ENCODE measurements at regions not wholly inside any gene's neighbourhood (a gene's known extent, or its start where the extent isn't known, plus 50 kb on each side); places are given as distances from the start of the nearest gene placed in this dataset.

DNA sequence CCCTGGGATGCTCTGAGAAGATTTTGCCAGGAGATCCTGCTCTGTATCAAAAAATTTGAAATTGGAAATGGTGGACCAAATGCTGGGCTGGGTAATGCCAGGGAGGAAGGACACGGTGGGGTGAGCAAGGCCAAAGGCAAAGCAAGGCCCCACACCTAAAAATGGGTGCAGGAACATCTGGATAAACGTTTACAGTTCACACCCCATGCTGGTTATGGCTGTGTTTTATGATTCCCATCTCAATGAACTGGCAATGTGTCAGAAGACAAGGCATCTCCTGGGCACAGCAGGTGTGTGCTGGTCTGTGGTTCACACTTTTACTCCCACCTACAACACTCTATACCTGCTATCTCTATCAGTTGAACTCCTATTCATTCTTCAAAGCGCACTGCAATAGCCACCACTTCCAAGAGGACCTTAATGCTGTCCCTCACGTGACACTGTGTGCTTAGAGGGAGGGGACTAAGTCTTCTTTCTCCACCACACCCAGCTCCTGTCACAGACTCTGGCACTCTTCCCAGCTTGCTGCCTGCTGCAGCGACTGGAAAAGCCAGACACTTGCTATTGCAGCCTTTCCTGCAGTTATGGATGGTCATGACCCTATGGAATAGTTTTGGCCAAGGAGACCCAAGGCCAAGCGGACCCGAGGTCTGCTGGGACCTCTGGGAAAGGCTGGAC, 277.5 kb downstream of the CTTN start:
- POLR2A ChIA-PET: no interaction called here
- peaks cover 54% of the 10 kb centered on the region for H3K9me3 ChIP-seq (ENCODE audit: control insufficient read depth, insufficient read depth, low read length)
- H3K4me3 ChIP-seq (ENCODE audit: low read depth, low read length): no peak overlapping the region
- H3K27ac ChIP-seq (ENCODE audit: low read depth, low read length): no peak overlapping the region
- DNase-seq (ENCODE audit: low read depth, low spot score): no peak
- TF ChIP-seq CTCF (IDR thresholded peaks at IDR 0.05; ENCODE audit: low read depth, low read length): no peak
- no peaks in the 10 kb centered on the region for H3K27me3 ChIP-seq (ENCODE audit: control insufficient read depth, insufficient read depth, low read length)
- CTCF ChIA-PET: no interaction called here

DNA sequence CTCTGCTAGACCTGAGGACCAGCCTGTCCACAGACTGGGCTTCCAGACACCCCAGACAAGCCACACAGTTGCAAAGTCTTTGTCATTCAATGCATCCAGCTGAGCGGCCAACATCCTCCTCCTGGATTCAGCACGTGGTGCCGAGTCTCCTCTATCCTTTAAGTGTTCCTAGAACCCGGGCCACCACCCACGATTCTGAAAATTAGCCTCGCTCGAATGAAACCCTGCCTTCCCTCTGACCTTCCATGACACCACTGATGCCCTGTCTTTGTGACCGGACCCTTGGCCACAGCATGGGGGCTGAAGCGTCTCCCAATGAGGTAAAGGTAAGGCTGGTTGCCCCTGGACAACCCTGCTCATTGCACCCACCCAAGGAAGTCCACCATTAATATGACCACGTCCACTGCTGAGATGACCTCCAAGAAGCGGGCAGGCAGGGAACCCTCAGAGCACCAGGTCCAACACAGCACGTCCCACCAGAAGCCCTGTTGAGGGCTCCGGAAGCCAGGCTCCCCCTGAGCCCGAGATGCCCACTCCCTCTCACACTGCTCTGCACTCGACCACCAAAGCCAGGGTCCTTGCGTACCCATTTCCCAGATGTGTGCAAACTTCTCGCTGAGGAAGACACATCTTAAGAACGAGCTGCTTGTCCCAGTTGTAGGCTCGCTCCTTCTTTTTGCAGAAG, 279.0 kb downstream of the CTTN start:
- CTCF ChIA-PET: no interaction called here
- Histone ChIP-seq H3K9me3 (ENCODE audit: control insufficient read depth, insufficient read depth, low read length) (peaks cover 57% of the 10 kb centered on the region), H3K4me3 (ENCODE audit: low read depth, low read length) (no peak overlapping the region), H3K27me3 (ENCODE audit: control insufficient read depth, insufficient read depth, low read length) (no peaks in the 10 kb centered on the region), H3K27ac (ENCODE audit: low read depth, low read length) (no peak overlapping the region)
- DNase-seq (ENCODE audit: low read depth, low spot score): no peak
- POLR2A ChIA-PET: no interaction called here
- TF ChIP-seq CTCF (IDR thresholded peaks at IDR 0.05; ENCODE audit: low read depth, low read length): no peak

DNA sequence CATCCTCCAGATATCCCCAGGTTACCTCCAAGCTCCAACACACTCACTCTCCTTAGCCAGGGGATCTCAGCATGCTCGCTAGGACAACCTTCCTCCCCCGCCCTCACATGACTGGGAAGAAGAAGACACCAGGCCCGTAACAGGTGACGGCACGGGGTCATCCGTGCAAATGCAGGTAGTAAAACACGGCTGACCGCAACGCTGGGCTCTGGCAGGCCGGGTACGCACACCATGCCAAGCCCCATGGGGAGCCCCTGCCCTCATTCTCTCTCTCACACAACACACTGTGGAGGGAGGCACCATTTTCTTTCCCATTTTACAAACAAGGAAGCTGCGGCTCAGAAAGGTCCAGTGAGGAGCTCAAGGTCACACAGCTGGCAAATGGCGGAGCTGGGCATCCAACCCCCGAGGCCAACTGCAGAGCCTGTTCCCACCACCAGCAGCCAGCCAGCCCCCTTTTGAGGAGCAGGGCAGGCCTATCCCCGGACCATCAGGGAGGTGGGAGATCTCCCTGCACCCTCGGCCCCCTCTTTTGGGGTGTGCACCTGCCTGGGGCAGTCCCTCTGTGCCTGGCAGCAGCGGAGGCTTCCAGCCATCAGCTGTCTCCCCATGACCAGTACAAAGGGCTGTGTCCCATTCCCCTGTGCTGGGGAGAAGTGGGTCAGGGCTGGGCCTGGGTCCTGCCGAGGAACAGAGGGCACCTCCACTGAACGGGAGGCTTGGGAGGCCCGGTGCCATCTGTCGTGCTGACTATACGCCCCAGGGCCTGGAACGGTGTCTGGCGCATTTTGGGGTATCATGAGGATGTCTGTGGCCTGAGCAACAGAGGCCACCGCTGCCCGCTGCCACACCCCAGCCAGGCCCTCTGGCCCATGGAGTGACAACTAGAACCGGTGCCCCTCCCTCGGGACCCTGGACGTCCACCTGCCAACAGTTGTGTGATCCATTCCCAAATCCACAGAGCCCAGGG, 280.9 kb downstream of the CTTN start:
- DNase-seq (ENCODE audit: low read depth, low spot score): no peak
- peaks cover 58% of the 10 kb centered on the region for H3K9me3 ChIP-seq (ENCODE audit: control insufficient read depth, insufficient read depth, low read length)
- H3K4me3 ChIP-seq (ENCODE audit: low read depth, low read length): no peak overlapping the region
- ChIA-PET CTCF (no interaction called here), POLR2A (no interaction called here)
- no peak for TF ChIP-seq CTCF (IDR thresholded peaks at IDR 0.05; ENCODE audit: low read depth, low read length)
- H3K27ac ChIP-seq (ENCODE audit: low read depth, low read length): no peak overlapping the region
- no peaks in the 10 kb centered on the region for H3K27me3 ChIP-seq (ENCODE audit: control insufficient read depth, insufficient read depth, low read length)

- Histone ChIP-seq H3K27me3 (ENCODE audit: control insufficient read depth, insufficient read depth, low read length) (no peaks in the 10 kb centered on the region), H3K9me3 (ENCODE audit: control insufficient read depth, insufficient read depth, low read length) (peaks cover 71% of the 10 kb centered on the region), H3K27ac (ENCODE audit: low read depth, low read length) (no peak overlapping the region), H3K4me3 (ENCODE audit: low read depth, low read length) (no peak overlapping the region)
- no peak for TF ChIP-seq CTCF (IDR thresholded peaks at IDR 0.05; ENCODE audit: low read depth, low read length)
- ChIA-PET POLR2A (no interaction called here), CTCF (no interaction called here)
- no peak for DNase-seq (ENCODE audit: low read depth, low spot score)
Measured at GRCh38 chr11:70680781-70681281, 282.5 kb downstream of the CTTN start.

Measured in AG04450 (cell line).